ENCODE measurements at regions not wholly inside any gene's neighbourhood (a gene's known extent, or its start where the extent isn't known, plus 50 kb on each side); places are given as distances from the start of the nearest gene placed in this dataset.
"Not testable (repeated sequence)": the region's sequence is repeated elsewhere in the genome, so short reads cannot be mapped to it uniquely, and the experiment has no call there.

DNA sequence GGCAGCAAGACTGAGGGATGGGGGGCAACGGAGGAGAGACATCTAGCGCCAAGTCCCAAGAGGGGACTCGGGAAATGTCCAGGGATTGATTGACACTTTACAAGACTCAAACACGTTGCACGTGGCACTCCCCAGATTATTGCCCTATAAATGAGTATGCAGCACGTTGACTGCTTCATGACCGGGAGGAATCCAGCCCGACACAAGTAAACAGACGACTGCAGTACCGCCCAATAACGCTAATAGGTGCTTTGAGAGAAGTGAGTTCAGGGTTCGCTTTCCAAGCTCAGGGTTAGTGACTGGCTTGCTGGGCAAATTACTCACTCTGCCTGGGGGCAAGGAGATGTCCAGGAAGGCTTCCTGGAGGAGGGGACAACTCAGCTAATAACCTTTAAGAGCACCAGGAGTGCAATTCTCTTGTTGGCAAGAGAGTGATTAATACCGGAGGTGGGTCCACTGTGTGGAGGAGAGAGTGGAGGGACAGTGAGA lies 73.3 kb upstream of the MYL10 start:
- DNase-seq (ENCODE audit: low read depth), result no peak
- in situ Hi-C loops (cut with HindIII; ENCODE audit: low pct_unique_long_range_greater_than_20kb, low sequenced_read_pairs), result no loop called here

DNA sequence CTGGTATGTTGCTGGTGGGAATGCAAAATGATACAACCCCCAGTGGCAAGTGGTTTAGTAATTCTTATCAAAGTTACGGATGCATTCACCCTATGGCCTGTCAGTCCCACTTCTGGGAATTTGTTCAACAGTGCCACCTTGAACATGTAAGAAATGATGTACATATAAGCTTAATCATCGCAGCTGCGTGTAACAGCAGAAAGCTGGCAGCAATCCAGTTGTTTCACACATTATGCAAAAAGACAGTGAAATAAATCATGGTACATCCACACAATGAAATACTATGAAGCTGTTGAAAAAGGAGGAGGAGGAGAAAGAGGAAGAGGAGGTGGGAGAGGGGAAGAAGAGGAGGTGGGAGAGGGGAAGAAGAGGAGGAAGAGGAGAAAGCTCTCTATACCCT lies 76.2 kb upstream of the MYL10 start:
- DNase-seq (ENCODE audit: low read depth), result no peak
- in situ Hi-C loops (cut with HindIII; ENCODE audit: low pct_unique_long_range_greater_than_20kb, low sequenced_read_pairs), result no loop called here

DNA sequence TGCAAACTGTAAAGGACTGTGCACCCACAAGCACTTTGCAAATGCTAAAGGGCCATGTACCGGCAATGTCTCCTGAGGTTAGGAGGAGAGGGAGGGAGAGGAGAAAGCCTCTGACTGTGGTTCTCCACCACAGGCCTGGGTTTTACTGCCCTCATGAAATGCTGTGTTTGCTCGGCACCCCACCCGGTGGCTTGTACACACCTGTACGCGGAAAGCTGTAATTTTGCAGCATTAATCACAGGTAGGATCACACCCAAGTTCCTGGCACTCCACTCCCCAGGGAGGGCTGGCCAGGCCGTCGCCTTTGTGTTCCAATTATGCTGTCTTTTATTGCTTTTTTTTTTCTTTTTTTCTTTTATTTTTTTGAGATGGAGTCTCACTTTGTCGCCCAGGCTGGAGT lies 78.5 kb upstream of the MYL10 start:
- in situ Hi-C loops (cut with HindIII; ENCODE audit: low pct_unique_long_range_greater_than_20kb, low sequenced_read_pairs), result no loop called here
- no peak for DNase-seq (ENCODE audit: low read depth)

DNA sequence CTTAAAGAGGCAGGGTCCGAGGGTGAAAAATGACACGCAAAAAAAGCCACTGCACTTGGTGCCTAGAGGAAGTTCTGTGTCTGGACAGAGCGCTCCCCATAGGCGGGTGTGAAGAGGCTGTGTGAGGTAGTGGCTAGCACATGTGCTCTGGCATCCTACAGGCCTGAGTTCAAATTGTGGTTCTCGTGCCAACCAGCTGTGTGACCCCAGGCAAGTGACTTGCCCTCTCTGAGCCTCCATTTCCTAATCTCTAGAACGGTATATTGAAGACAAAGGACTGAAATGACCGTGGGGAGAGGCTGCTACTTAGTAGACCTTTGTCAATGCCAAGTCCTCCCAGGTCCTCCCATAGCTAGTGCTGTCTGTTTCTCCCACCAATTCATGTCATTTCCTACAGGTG lies 79.1 kb upstream of the MYL10 start:
- no peak for DNase-seq (ENCODE audit: low read depth)
- in situ Hi-C loops (cut with HindIII; ENCODE audit: low pct_unique_long_range_greater_than_20kb, low sequenced_read_pairs), result no loop called here

DNA sequence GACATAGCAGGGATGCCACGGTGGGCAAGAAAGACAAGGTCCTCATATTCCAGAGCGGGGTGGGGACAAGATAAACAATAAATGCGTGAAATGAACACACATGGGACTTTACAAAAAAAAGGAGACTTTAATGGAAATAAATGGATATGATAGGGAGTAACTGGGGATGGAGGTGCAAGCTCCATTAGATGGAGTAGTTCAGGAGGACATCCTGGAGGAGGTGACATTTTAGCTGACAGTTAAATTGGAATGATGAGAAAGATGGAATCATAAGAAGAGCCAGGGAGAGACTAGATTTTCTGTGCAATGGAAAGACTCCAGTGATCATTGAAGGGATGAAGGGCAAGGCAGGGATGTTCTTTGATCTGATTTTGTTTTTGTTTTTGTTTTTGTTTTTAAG lies 83.6 kb upstream of the MYL10 start:
- DNase-seq (ENCODE audit: low read depth), result no peak
- in situ Hi-C loops (cut with HindIII; ENCODE audit: low pct_unique_long_range_greater_than_20kb, low sequenced_read_pairs), result no loop called here

DNA sequence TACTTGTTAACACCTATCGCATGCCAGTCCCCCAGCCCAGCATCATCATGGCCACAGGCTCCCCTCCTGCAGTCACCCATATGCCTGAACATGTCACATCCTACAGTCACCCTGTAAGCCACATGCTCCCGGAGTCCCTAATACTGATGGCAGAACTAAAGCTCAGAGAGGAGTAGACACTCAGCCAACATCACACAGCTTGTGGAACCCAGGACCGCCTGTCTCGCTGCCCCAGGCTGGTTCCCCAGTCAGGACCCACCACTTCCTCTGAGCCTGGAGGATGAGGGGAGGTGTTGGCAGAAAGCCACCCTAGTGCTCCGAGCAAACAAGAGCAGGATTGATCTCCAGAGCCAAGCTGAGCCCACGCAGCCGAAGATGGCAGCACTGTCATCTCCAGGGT lies 85.0 kb upstream of the MYL10 start:
- in situ Hi-C loops (cut with HindIII; ENCODE audit: low pct_unique_long_range_greater_than_20kb, low sequenced_read_pairs), result no loop called here
- DNase-seq (ENCODE audit: low read depth), result no peak

DNA sequence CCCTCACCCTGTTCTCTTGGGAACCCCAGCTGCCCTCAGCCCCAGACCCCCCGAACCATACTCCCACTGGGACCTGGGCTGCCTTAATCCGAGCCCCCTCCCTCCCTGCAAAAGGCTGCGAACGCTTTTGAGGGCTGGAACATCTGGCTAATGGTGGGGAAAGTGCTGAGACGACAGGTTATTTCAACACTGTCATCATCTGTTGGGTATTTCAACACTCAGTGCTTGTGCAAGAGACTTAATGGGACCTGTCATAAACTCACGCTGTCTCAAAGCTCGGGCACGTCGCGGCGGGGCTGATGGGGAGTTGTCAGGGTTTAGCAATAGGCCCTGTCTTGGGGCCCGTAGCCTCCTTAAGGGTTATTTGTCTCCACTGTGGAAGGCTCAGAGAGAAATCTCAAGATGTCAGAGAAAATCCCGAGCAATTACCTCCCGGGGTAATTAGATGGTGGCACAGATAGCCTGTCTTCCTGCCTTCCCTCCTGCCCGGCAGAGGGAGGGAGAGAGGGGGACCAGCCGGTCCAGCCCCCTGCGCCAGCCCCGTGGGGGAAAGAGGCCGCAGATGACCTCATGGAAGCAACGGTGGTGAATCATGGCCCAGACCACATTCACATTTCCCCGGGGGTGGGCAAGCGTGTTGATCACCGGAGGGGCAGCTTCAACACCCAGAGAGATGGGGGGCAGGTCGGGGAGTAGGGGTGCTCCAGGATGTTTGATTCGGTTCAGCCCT lies 88.7 kb upstream of the MYL10 start:
- no peak for DNase-seq (ENCODE audit: low read depth)
- in situ Hi-C loops (cut with HindIII; ENCODE audit: low pct_unique_long_range_greater_than_20kb, low sequenced_read_pairs), result no loop called here

DNA sequence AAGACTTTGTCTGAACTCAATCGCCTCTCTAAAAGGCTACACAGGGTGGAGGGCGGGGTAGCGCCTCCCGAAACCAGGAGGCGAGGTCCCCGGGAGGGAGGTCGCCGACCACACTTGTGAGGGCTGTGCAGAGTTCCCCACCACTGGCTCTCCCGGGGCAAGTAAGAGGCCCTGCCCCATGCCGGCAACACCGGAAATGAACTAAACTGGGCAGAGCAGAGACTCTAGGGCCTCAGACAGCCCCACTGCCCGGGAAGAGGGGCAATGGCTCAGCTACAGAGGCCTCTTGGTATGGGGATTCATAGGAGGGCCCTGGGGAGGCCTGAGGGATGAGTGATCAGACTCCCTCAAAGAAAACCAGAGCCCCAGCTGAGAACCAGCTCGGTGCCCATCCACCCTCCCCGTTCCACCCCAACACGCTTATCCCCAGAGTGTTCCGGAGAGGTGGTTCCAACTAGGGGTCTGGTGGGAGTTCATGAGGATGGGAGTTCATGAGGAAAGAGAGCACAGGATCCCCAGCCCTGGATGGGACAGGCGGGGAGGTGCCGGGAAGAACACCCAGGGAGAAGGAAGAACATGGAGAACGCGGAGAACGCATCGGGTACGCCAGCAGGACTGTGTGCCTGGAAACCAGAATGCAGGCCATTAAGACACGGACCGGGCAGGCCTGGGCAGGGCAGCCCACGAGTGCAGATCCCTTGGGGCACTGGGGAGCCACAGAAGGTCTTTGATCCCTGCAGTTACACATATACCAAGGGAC lies 89.4 kb upstream of the MYL10 start:
- no peak for DNase-seq (ENCODE audit: low read depth)
- in situ Hi-C loops (cut with HindIII; ENCODE audit: low pct_unique_long_range_greater_than_20kb, low sequenced_read_pairs), result no loop called here

DNA sequence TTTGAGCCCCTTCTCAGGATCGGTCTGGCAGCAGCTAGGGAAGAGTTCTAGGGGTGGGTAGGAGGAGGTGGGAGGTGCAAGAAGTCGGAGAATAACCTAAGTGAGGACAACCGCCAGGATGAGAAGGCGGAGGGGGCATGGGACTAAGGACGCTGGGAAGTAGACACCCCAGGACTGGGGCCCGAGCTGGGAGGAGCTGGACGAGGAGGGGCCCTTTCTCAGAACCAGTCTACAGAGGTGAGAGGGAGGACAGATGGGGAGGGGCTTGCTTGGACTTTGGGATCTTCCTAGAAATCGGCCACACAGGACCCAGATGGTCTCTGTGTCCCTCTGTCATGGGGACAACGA lies 90.0 kb upstream of the MYL10 start:
- in situ Hi-C loops (cut with HindIII; ENCODE audit: low pct_unique_long_range_greater_than_20kb, low sequenced_read_pairs), result no loop called here
- DNase-seq (ENCODE audit: low read depth), result no peak

DNA sequence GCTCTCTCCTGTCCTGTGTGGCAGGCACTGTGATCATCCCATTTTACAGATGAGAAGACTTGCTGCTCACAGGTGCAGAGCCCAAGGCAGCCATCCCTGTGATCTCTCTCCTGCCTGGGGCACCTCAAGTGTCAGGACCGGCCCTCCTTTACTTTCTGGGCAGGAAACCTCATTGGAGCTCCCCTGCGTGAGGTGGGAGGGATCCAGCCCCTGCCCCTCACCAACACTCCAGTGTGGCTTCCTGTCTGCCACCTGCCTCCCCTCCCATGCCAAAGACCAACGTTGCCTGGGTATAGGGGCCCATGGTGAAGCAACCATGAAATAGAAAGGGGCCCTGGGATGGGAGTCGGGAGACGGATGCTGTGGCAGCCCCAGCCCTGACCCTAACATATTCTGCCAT lies 91.2 kb upstream of the MYL10 start:
- in situ Hi-C loops (cut with HindIII; ENCODE audit: low pct_unique_long_range_greater_than_20kb, low sequenced_read_pairs), result no loop called here
- DNase-seq (ENCODE audit: low read depth), result no peak

DNA sequence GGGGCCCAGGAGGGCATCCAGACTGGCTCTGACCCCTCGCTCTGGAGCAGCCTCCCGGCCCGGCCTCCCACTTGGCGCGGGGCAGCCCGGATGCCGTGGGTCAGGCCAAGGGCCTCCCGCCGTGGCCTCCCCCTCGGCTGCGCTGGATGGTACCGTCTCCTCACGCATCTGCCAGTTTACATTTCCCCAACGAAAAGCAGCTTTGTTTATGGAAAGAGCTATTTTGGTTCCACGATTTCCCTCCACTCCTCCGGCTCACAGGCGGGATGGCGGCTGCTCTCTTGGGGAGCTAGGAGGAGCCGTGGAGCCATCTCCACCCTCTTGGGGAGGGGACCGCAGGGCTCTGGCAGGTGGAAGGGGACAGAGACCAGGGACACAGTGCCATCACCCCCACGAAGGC lies 93.2 kb upstream of the MYL10 start:
- in situ Hi-C loops (cut with HindIII; ENCODE audit: low pct_unique_long_range_greater_than_20kb, low sequenced_read_pairs), result no loop called here

DNA sequence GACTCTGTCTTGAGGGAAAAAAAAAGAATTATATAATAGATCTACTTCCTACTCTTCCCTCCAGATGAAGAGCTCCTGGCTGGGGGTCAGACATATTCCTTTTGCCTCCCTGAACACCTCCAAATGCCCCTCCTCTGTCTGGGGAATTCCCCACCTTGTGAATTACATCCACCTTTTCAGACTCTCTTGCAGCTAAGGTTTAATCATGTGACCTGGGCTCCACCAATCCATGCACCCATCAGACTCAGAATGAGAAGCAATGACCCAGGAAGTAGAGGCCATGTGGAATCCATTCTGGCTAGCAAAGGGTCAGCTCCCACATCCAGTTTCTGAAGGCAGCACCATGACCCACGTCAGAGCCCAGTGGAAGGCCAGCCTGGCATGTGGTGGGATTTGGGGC lies 93.6 kb upstream of the CUX1 start:
- no peak for DNase-seq (ENCODE audit: low read depth)
- in situ Hi-C loops (cut with HindIII; ENCODE audit: low pct_unique_long_range_greater_than_20kb, low sequenced_read_pairs), result no loop called here

More for the DNA sequence above, 93.2 kb upstream of the MYL10 start:
- no peak for DNase-seq (ENCODE audit: low read depth)

DNA sequence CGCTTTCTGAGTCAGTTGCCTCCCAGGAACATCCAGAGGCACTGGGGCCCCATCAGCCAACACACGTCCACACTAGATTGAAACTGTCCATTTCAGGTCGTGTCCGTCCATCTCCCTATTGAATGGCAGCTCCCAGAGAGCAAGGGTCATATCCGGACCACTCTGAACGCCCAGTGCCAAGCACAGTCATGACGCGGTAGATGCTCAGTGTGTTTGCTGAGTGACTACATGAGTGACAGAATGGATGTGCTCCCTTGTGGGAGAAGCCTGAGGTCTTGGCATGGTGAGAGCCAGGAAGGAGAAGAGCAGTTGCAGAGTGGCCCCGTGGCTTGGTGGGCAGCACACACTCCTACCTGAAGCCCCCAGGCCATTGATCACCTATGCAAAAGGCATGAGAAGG lies 92.5 kb upstream of the CUX1 start:
- no peak for DNase-seq (ENCODE audit: low read depth)
- in situ Hi-C loops (cut with HindIII; ENCODE audit: low pct_unique_long_range_greater_than_20kb, low sequenced_read_pairs), result no loop called here

DNA sequence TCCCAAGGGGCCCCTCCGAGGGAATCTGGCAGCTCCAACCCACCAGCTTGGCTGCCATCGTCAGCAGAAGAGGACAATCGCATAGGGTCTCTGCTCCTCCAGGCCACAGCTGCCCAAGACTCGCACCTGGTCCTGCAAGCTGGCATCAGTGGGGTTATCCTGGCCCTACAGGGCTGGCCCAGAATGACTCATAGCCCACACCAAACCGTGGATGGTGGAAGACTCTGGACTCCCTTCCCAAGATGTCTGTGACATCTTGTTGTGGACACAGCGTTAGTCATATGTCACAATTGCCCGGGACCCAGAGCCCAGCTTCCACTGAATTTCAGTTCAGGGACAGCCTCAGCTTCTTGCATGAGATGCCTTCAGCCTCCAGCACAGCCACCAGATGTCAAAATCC lies 91.5 kb upstream of the CUX1 start:
- no peak for DNase-seq (ENCODE audit: low read depth)
- in situ Hi-C loops (cut with HindIII; ENCODE audit: low pct_unique_long_range_greater_than_20kb, low sequenced_read_pairs), result no loop called here

DNA sequence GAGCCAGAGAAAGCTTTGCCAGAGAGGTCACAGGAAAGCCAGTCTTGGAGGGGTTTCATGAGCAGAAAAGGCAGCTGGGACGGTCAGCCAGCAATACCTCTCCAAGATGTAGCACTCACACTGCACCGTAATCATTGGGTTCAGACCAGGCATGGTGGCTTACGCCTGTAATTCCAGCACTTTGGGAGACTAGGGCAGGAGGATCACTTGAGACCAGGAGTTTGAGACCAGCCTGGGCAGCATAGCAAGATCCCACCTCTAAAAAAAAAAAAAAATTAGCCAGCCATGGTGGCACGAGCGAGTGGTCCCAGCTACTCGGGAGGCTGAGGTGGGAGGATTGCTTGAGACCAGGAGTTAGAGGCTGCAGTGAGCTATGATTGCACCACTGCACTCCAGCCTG lies 90.2 kb upstream of the CUX1 start:
- DNase-seq (ENCODE audit: low read depth), result no peak
- in situ Hi-C loops (cut with HindIII; ENCODE audit: low pct_unique_long_range_greater_than_20kb, low sequenced_read_pairs), result no loop called here

DNA sequence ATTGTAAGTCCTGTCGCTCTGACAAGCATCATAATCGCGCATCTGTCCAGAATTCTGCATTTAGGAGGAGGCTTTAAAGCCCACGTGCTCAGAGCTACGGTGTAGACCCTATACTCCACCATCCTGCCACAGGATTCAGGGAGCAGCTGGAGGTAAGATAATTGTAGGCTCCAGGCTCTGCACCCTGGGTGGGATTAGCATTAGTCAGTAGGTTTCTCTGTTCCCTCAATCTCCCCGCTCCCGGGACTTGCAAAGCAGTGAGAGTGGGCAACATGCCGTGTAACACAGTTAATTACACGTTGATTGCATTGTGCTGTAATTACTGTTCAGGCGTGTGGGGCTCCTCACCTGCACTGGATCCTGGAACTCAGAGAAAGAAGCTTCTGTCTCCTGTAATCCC lies 89.3 kb upstream of the CUX1 start:
- DNase-seq (ENCODE audit: low read depth), result no peak
- in situ Hi-C loops (cut with HindIII; ENCODE audit: low pct_unique_long_range_greater_than_20kb, low sequenced_read_pairs), result no loop called here

DNA sequence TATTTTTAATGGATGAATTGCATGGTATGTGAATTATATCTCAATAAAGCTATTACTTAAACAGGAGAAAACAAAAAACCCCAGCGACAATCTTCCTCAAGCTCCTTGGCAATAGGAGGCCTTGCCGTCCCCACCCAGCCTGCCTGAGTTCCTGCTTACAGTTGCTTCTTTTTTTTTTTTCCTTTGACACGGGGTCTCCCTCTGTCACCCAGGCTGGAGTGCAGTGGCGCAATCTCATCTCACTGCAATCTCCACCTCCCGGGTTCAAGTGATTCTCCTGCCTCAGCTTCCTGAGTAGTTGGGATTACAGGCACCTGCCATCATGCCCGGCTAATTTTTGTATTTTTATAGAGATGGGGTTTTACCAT lies 88.6 kb upstream of the CUX1 start:
- in situ Hi-C loops (cut with HindIII; ENCODE audit: low pct_unique_long_range_greater_than_20kb, low sequenced_read_pairs), result not testable (repeated sequence)
- peak; percentile 34 for DNase-seq (ENCODE audit: low read depth)

DNA sequence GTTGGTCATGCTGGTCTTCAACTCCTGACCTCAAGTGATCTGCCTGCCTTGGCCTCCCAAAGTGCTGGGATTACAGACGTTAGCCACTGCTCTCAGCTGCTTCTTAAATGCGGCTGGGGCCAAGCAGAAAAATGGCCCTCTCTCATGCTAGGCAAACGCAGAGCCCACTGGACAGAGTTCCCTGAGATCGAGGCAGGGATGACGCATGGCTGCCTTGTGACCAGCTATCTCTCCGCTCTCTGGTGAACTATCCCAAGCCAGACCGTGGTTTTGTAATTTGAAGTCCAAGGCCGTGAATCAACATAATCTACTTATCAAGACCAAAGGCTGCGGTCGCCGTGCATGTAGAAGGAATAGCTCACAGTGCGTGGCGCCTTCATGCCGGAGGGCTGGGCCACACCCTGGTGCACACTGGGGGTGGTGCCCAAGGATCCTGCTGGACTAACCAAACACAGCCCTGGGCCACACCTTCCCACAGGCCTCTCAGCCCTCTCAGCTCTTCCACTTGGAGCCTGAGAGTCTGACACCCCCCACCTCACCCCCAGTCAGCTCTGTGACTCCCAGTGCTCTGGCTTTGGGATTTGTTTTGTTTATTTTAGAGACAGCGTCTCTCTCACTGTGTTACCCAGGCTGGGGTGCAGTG lies 88.1 kb upstream of the CUX1 start:
- DNase-seq (ENCODE audit: low read depth), result peak; percentile 97
- in situ Hi-C loops (cut with HindIII; ENCODE audit: low pct_unique_long_range_greater_than_20kb, low sequenced_read_pairs), result no loop called here

DNA sequence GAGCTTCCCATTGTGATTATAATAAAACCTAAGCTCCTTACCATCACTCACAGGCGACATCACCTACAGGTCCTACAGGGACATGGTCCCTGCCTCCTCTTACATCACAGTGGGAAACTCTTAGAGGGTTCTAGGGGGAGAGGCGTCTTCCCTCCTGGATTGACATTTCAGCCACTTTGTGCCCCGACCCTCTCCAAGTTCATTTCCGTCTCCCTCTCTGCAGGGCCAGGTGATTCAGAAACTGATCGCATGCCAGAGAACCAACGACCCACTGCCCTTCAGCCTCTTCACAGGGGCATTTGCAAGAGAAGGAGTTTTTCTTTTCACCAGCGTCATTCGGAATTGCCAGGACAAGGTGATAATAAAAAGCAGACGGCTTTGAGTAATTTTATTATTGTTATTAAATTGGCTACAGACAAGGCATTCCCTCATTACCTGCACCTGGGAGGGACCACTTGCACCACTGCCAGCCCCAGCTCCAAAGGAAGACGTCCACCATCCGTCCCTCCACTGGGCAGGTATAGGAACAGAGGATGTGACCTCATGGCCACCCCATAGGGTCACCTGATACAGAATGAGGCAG lies 85.8 kb upstream of the CUX1 start:
- in situ Hi-C loops (cut with HindIII; ENCODE audit: low pct_unique_long_range_greater_than_20kb, low sequenced_read_pairs), result no loop called here
- DNase-seq (ENCODE audit: low read depth), result peak; percentile 69

Data from Caki2 (cell line).